ENCODE measurements at regions not wholly inside any gene's neighbourhood (a gene's known extent, or its start where the extent isn't known, plus 50 kb on each side); places are given as distances from the start of the nearest gene placed in this dataset.
"Not testable (repeated sequence)": the region's sequence is repeated elsewhere in the genome, so short reads cannot be mapped to it uniquely, and the experiment has no call there.

- FAIRE-seq, result not testable (repeated sequence)
Measured at GRCh38 chr1:121048769-121049443, 135.2 kb downstream of the FAM72B start.

GRCh38 chr1:121050097-121050496 is 134.0 kb downstream of the FAM72B start:
- not testable (repeated sequence) for FAIRE-seq
- DNase-seq (ENCODE audit: low spot score), result peak; percentile 2

More at GRCh38 chr1:121048769-121049443, 135.2 kb downstream of the FAM72B start:
- DNase-seq (ENCODE audit: low spot score), result not testable (repeated sequence)

- FAIRE-seq; DNase-seq (ENCODE audit: low spot score): not testable (repeated sequence)
Measured at GRCh38 chr1:121051161-121051790, 132.9 kb downstream of the FAM72B start.

GRCh38 chr1:121052081-121052660 is 132.0 kb downstream of the FAM72B start:
- not testable (repeated sequence) for FAIRE-seq; DNase-seq (ENCODE audit: low spot score)

GRCh38 chr1:121054928-121055327 is 129.2 kb downstream of the FAM72B start:
- not testable (repeated sequence) for DNase-seq (ENCODE audit: low spot score); FAIRE-seq

GRCh38 chr1:121066925-121067324 is 117.2 kb downstream of the FAM72B start:
- not testable (repeated sequence) for FAIRE-seq; DNase-seq (ENCODE audit: low spot score)

GRCh38 chr1:121068738-121069499 is 115.2 kb downstream of the FAM72B start:
- FAIRE-seq; DNase-seq (ENCODE audit: low spot score): not testable (repeated sequence)

- DNase-seq (ENCODE audit: low spot score); FAIRE-seq: not testable (repeated sequence)
Measured at GRCh38 chr1:121073852-121074251, 110.3 kb downstream of the FAM72B start.

- DNase-seq (ENCODE audit: low spot score); FAIRE-seq: not testable (repeated sequence)
Measured at GRCh38 chr1:121075254-121075805, 108.8 kb downstream of the FAM72B start.

GRCh38 chr1:121076674-121077073 is 107.5 kb downstream of the FAM72B start:
- DNase-seq (ENCODE audit: low spot score); FAIRE-seq: not testable (repeated sequence)

GRCh38 chr1:121079655-121080054 is 104.5 kb downstream of the FAM72B start:
- FAIRE-seq; DNase-seq (ENCODE audit: low spot score): not testable (repeated sequence)

- not testable (repeated sequence) for DNase-seq (ENCODE audit: low spot score); FAIRE-seq
Measured at GRCh38 chr1:121080197-121080903, 103.8 kb downstream of the FAM72B start.

- FAIRE-seq; DNase-seq (ENCODE audit: low spot score): not testable (repeated sequence)
Measured at GRCh38 chr1:121080904-121081264, 103.3 kb downstream of the FAM72B start.

- not testable (repeated sequence) for FAIRE-seq; DNase-seq (ENCODE audit: low spot score)
Measured at GRCh38 chr1:121081625-121082199, 102.4 kb downstream of the FAM72B start.

- not testable (repeated sequence) for DNase-seq (ENCODE audit: low spot score); FAIRE-seq
Measured at GRCh38 chr1:121082995-121083394, 101.1 kb downstream of the FAM72B start.

GRCh38 chr1:121086249-121086648 is 97.9 kb downstream of the FAM72B start:
- not testable (repeated sequence) for FAIRE-seq; DNase-seq (ENCODE audit: low spot score)

GRCh38 chr1:121087221-121087620 is 96.9 kb downstream of the FAM72B start:
- not testable (repeated sequence) for FAIRE-seq

GRCh38 chr1:121088568-121088967 is 95.6 kb downstream of the FAM72B start:
- not testable (repeated sequence) for FAIRE-seq

More at GRCh38 chr1:121087221-121087620, 96.9 kb downstream of the FAM72B start:
- not testable (repeated sequence) for DNase-seq (ENCODE audit: low spot score)

GRCh38 chr1:121092329-121092968 is 91.7 kb downstream of the FAM72B start:
- DNase-seq (ENCODE audit: low spot score); FAIRE-seq: not testable (repeated sequence)

More at GRCh38 chr1:121088568-121088967, 95.6 kb downstream of the FAM72B start:
- DNase-seq (ENCODE audit: low spot score), result not testable (repeated sequence)
